ENCODE measurements at regions not wholly inside any gene's neighbourhood (a gene's known extent, or its start where the extent isn't known, plus 50 kb on each side); places are given as distances from the start of the nearest gene placed in this dataset.

DNA sequence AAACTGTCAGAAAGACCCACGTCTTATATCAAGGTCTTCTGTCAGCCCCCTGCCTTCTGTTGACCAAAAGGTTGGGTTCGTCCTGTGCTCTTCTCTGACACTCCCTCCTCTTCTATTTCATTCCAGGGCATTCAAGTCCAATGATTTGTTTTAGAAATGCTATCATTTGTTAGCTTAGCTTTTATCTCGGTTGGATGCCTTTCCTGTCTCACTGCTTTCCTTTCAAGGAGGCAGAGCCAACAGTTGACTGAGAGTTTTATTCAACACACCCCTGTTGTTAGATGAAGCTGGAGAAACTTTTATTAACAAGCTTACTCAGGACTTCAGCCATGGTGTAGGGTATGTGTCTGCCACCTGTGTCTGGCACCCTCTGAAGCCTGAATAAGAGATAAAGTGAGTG, 112.0 kb upstream of the SLC7A14 start:
- TF ChIP-seq, protein P1, sequence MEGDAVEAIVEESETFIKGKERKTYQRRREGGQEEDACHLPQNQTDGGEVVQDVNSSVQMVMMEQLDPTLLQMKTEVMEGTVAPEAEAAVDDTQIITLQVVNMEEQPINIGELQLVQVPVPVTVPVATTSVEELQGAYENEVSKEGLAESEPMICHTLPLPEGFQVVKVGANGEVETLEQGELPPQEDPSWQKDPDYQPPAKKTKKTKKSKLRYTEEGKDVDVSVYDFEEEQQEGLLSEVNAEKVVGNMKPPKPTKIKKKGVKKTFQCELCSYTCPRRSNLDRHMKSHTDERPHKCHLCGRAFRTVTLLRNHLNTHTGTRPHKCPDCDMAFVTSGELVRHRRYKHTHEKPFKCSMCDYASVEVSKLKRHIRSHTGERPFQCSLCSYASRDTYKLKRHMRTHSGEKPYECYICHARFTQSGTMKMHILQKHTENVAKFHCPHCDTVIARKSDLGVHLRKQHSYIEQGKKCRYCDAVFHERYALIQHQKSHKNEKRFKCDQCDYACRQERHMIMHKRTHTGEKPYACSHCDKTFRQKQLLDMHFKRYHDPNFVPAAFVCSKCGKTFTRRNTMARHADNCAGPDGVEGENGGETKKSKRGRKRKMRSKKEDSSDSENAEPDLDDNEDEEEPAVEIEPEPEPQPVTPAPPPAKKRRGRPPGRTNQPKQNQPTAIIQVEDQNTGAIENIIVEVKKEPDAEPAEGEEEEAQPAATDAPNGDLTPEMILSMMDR (IDR thresholded peaks at IDR 0.05), result no peak
- TF ChIP-seq POLR2A (IDR thresholded peaks at IDR 0.05), result no peak
